ENCODE measurements at regions not wholly inside any gene's neighbourhood (a gene's known extent, or its start where the extent isn't known, plus 50 kb on each side); places are given as distances from the start of the nearest gene placed in this dataset.

DNA sequence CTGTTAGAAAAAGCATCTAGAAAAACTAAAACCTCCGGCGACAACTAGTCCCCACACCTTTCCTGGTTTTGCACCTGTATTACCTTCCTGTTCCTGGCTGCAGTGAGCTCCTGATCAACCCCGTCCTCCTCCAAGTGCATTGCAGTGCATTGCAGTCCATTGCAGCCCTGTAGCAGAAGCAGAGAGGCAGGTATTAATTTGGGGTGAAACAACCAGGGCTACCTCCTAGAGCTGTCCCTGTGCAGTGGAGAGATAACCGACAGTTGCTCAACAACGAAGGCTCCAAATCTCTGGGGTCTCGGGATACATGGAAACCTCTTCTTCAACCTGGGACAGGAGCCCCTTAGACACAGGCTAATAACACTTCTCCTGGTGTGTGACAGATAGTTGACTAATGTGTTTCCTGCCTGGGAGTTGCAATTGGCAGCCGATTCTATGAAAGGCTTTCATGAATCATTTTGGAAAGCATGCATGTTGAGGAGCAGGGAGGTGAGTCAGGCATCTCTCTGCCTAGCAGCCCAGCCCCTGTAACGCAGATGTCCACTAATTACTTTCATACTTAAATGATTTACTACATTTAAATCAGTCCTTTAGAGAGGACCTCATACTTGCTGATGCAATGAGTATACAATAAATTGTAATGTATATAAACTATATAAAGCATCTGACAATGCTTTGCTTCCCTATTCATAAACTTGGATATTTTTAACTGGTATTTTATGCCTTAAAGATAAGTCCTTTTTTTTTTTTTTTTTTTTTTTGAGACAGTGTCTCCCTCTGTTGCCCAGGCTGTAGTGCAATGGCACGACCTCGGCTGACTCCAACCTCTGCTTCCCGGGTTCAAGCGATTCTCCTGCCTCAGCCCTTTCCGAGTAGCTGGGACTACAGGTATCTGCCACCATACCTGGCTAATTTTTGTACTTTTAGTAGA lies 59.0 kb downstream of the PRR15 start:
- H3K4me3 Mint-ChIP-seq: no peak overlapping the region
- peaks cover 10% of the 10 kb centered on the region for H3K4me1 Mint-ChIP-seq
- TF ChIP-seq ELF4 (CRISPR knock-in tag; IDR thresholded peaks at IDR 0.05; ENCODE audit: low read depth): no peak
- TF ChIP-seq JUN (CRISPR knock-in tag; IDR thresholded peaks at IDR 0.05): no peak
- TF ChIP-seq ETV6 (CRISPR knock-in tag; IDR thresholded peaks at IDR 0.05): no peak
- TF ChIP-seq, protein P1, sequence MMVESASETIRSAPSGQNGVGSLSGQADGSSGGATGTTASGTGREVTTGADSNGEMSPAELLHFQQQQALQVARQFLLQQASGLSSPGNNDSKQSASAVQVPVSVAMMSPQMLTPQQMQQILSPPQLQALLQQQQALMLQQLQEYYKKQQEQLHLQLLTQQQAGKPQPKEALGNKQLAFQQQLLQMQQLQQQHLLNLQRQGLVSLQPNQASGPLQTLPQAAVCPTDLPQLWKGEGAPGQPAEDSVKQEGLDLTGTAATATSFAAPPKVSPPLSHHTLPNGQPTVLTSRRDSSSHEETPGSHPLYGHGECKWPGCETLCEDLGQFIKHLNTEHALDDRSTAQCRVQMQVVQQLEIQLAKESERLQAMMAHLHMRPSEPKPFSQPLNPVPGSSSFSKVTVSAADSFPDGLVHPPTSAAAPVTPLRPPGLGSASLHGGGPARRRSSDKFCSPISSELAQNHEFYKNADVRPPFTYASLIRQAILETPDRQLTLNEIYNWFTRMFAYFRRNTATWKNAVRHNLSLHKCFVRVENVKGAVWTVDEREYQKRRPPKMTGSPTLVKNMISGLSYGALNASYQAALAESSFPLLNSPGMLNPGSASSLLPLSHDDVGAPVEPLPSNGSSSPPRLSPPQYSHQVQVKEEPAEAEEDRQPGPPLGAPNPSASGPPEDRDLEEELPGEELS (CRISPR knock-in tag; IDR thresholded peaks at IDR 0.05): no peak
- DNase-seq (ENCODE audit: low spot score) (no peak), ATAC-seq (no peak; the same call in 1 of the 2 replicates)
- peaks cover 4% of the 10 kb centered on the region for H3K9me3 Mint-ChIP-seq
- H3K27ac Mint-ChIP-seq: no peak overlapping the region
- ChIA-PET POLR2A (interaction anchor here (0.5 kb wide), 1 partner anchor 141 kb away, joined by 3 read pairs; no protein-coding TSS in a partner anchor), CTCF (interaction anchor here (0.6 to 1.0 kb wide), 2 partner anchors 13 to 70 kb away, joined by 3 read pairs; no protein-coding TSS in a partner anchor)
- no peaks in the 10 kb centered on the region; the same call in 1 of the 2 replicates for H3K27me3 Mint-ChIP-seq (ENCODE audit: low read depth)
- no peaks in the 10 kb centered on the region for H3K36me3 Mint-ChIP-seq

DNA sequence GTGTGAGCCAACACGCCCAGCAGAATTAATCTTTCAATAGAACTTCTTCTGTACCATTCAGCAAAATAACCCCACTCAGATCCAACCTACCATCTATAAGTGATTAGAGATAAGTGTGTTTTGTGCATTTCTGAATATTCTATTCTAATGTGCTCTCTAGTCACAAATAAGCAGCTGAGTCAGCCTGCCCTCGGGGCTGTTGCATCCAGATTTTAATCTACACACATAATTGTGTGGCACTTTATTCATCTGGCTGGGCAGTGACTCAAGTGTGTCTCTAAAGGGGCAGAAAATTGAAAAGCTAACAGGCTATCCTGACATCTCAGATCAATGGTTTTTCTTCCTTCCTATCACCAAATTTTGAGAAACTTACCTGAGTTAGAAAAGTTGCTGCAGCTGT lies 60.3 kb downstream of the PRR15 start:
- Mint-ChIP-seq H3K27me3 (ENCODE audit: low read depth) (no peaks in the 10 kb centered on the region; the same call in 1 of the 2 replicates), H3K9me3 (peaks cover 4% of the 10 kb centered on the region), H3K27ac (no peak overlapping the region), H3K36me3 (no peaks in the 10 kb centered on the region), H3K4me1 (peaks cover 10% of the 10 kb centered on the region), H3K4me3 (no peak overlapping the region)
- DNase-seq (ENCODE audit: low spot score) (no peak), ATAC-seq (no peak)
- POLR2A ChIA-PET: no interaction called here
- CTCF ChIA-PET: no interaction called here
- no peak for TF ChIP-seq SMAD4 (CRISPR knock-in tag; IDR thresholded peaks at IDR 0.05)
- TF ChIP-seq ZBTB21 (CRISPR knock-in tag; IDR thresholded peaks at IDR 0.05; ENCODE audit: borderline replicate concordance): no peak
- TF ChIP-seq, protein P2, sequence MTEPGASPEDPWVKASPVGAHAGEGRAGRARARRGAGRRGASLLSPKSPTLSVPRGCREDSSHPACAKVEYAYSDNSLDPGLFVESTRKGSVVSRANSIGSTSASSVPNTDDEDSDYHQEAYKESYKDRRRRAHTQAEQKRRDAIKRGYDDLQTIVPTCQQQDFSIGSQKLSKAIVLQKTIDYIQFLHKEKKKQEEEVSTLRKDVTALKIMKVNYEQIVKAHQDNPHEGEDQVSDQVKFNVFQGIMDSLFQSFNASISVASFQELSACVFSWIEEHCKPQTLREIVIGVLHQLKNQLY (CRISPR knock-in tag; IDR thresholded peaks at IDR 0.05): no peak
- TF ChIP-seq IRF2 (CRISPR knock-in tag; IDR thresholded peaks at IDR 0.05; ENCODE audit: borderline replicate concordance, low read depth): no peak
- TF ChIP-seq, protein P3, sequence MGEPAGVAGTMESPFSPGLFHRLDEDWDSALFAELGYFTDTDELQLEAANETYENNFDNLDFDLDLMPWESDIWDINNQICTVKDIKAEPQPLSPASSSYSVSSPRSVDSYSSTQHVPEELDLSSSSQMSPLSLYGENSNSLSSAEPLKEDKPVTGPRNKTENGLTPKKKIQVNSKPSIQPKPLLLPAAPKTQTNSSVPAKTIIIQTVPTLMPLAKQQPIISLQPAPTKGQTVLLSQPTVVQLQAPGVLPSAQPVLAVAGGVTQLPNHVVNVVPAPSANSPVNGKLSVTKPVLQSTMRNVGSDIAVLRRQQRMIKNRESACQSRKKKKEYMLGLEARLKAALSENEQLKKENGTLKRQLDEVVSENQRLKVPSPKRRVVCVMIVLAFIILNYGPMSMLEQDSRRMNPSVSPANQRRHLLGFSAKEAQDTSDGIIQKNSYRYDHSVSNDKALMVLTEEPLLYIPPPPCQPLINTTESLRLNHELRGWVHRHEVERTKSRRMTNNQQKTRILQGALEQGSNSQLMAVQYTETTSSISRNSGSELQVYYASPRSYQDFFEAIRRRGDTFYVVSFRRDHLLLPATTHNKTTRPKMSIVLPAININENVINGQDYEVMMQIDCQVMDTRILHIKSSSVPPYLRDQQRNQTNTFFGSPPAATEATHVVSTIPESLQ (CRISPR knock-in tag; IDR thresholded peaks at IDR 0.05): no peak
- TF ChIP-seq OVOL2 (CRISPR knock-in tag; IDR thresholded peaks at IDR 0.05; ENCODE audit: borderline replicate concordance): no peak
- TF ChIP-seq ZNF396 (CRISPR knock-in tag; IDR thresholded peaks at IDR 0.05; ENCODE audit: borderline replicate concordance): no peak
- no peak for TF ChIP-seq NR1H2 (CRISPR knock-in tag; IDR thresholded peaks at IDR 0.05)
- TF ChIP-seq, protein P4, sequence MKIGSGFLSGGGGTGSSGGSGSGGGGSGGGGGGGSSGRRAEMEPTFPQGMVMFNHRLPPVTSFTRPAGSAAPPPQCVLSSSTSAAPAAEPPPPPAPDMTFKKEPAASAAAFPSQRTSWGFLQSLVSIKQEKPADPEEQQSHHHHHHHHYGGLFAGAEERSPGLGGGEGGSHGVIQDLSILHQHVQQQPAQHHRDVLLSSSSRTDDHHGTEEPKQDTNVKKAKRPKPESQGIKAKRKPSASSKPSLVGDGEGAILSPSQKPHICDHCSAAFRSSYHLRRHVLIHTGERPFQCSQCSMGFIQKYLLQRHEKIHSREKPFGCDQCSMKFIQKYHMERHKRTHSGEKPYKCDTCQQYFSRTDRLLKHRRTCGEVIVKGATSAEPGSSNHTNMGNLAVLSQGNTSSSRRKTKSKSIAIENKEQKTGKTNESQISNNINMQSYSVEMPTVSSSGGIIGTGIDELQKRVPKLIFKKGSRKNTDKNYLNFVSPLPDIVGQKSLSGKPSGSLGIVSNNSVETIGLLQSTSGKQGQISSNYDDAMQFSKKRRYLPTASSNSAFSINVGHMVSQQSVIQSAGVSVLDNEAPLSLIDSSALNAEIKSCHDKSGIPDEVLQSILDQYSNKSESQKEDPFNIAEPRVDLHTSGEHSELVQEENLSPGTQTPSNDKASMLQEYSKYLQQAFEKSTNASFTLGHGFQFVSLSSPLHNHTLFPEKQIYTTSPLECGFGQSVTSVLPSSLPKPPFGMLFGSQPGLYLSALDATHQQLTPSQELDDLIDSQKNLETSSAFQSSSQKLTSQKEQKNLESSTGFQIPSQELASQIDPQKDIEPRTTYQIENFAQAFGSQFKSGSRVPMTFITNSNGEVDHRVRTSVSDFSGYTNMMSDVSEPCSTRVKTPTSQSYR (CRISPR knock-in tag; IDR thresholded peaks at IDR 0.05): no peak
- TF ChIP-seq, protein P5, sequence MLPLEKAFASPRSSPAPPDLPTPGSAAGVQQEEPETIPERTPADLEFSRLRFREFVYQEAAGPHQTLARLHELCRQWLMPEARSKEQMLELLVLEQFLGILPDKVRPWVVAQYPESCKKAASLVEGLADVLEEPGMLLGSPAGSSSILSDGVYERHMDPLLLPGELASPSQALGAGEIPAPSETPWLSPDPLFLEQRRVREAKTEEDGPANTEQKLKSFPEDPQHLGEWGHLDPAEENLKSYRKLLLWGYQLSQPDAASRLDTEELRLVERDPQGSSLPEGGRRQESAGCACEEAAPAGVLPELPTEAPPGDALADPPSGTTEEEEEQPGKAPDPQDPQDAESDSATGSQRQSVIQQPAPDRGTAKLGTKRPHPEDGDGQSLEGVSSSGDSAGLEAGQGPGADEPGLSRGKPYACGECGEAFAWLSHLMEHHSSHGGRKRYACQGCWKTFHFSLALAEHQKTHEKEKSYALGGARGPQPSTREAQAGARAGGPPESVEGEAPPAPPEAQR (CRISPR knock-in tag; IDR thresholded peaks at IDR 0.05): no peak
- TF ChIP-seq TEAD1 (CRISPR knock-in tag; IDR thresholded peaks at IDR 0.05): no peak
